ENCODE measurements at regions not wholly inside any gene's neighbourhood (a gene's known extent, or its start where the extent isn't known, plus 50 kb on each side); places are given as distances from the start of the nearest gene placed in this dataset.

DNA sequence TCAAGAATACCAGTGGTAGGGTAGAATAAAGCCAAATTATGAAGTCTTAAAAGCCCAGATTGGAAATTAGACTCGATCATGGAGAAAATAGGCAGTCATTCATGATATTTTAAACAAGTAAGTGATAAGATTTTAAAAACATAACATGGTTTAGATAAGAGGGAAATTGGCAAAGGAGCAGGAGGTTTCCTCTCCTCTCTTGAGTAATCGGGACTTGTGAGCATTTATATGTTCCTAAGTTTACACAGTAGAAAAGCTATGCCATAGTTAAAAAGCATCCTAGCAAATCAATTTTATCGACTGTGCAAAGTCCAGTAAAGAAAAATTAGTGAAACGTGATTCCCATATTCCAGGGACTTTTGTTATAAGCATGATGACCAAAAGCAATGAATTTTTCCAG lies 313.2 kb downstream of the AHR start:
- DNase-seq, result no peak
- 22% methylated on average over 4 of the region's 4 CpGs for WGBS (ENCODE audit: low lambda C conversion rate)
- H3K36me3 ChIP-seq (replicated peaks in 1 of 2; ENCODE audit: control insufficient read depth in 1 of 2, insufficient read depth in 2 of 2, low read length in 1 of 2), result no peaks in the 10 kb centered on the region
- H3K9me2 ChIP-seq, result no peaks in the 10 kb centered on the region
- H2AFZ ChIP-seq (ENCODE audit: low read depth), result no peak overlapping the region
- H3K4me1 ChIP-seq (ENCODE audit: control insufficient read depth in 1 of 2, insufficient read depth in 2 of 2, low read depth in 1 of 2, low read length in 1 of 2), result no peaks in the 10 kb centered on the region
- no peak overlapping the region for H3K4me3 ChIP-seq (ENCODE audit: low read depth in 2 of 2, low read length in 1 of 2)
- H3K4me2 ChIP-seq, result no peak overlapping the region
- H3K9me3 ChIP-seq, result no peaks in the 10 kb centered on the region
- no peaks in the 10 kb centered on the region for H3K79me2 ChIP-seq (ENCODE audit: insufficient read depth)
- no peak for TF ChIP-seq MEF2A (IDR thresholded peaks at IDR 0.05; ENCODE audit: borderline replicate concordance, low read depth)
- TF ChIP-seq RAD21 (IDR thresholded peaks at IDR 0.05; ENCODE audit: low read length), result no peak
- TF ChIP-seq MXI1 (IDR thresholded peaks at IDR 0.05; ENCODE audit: low read depth, low read length), result no peak
- TF ChIP-seq TEAD4 (IDR thresholded peaks at IDR 0.05; ENCODE audit: borderline replicate concordance, insufficient read depth), result no peak
- TF ChIP-seq CTCF (IDR thresholded peaks at IDR 0.05), result no peak
- no peak for TF ChIP-seq CHD2 (IDR thresholded peaks at IDR 0.05; ENCODE audit: low read length, partially characterized antibody)
- H3K27me3 ChIP-seq (ENCODE audit: insufficient read depth), result no peaks in the 10 kb centered on the region
- H3K9ac ChIP-seq, result no peak overlapping the region
- no peaks in the 10 kb centered on the region for H4K20me1 ChIP-seq (ENCODE audit: insufficient read depth)
- ChIA-PET POLR2A (no interaction called here), CTCF (interaction anchor here (0.9 kb wide), 1 partner anchor 98 kb away, joined by 3 read pairs; no protein-coding TSS in a partner anchor)
- H3K27ac ChIP-seq (ENCODE audit: low read depth in 2 of 2, low read length in 1 of 2), result no peak overlapping the region
- H3F3A ChIP-seq (replicated peaks; ENCODE audit: insufficient read depth), result no peaks in the 10 kb centered on the region

- TF ChIP-seq TAF1 (IDR thresholded peaks at IDR 0.05; ENCODE audit: borderline replicate concordance, low read depth, low read length), result no peak
- no peak for TF ChIP-seq PBX3 (IDR thresholded peaks at IDR 0.05)
- TF ChIP-seq RFX5 (IDR thresholded peaks at IDR 0.05; ENCODE audit: low read length), result no peak
- TF ChIP-seq JUND (IDR thresholded peaks at IDR 0.05), result no peak
- TF ChIP-seq IRF3 (IDR thresholded peaks at IDR 0.05; ENCODE audit: low read depth, low read length), result no peak
- no peak for TF ChIP-seq CTCF (IDR thresholded peaks at IDR 0.05)
- TF ChIP-seq EZH2phosphoT487 (IDR thresholded peaks at IDR 0.05; ENCODE audit: borderline replicate concordance, low read depth), result no peak
- no peak for TF ChIP-seq EP300 (IDR thresholded peaks at IDR 0.05; ENCODE audit: borderline replicate concordance in 1 of 2, low read depth in 1 of 2, low read length in 1 of 2)
- no peak for TF ChIP-seq TCF12 (IDR thresholded peaks at IDR 0.05)
- no peak for TF ChIP-seq CHD2 (IDR thresholded peaks at IDR 0.05; ENCODE audit: low read length, partially characterized antibody)
- no peak for TF ChIP-seq POLR2AphosphoS5 (IDR thresholded peaks at IDR 0.05; ENCODE audit: low read depth, low read length)
- no peak for TF ChIP-seq NFIC (IDR thresholded peaks at IDR 0.05; ENCODE audit: borderline replicate concordance)
- TF ChIP-seq RXRA (IDR thresholded peaks at IDR 0.05; ENCODE audit: borderline replicate concordance, low read depth), result no peak
- no peak for TF ChIP-seq SIN3A (IDR thresholded peaks at IDR 0.05; ENCODE audit: borderline replicate concordance, low read depth, low read length)
- no peak for TF ChIP-seq NRF1 (IDR thresholded peaks at IDR 0.05; ENCODE audit: low read depth, low read length)
- no peak for TF ChIP-seq RAD21 (IDR thresholded peaks at IDR 0.05; ENCODE audit: low read length)
- Histone ChIP-seq H3K36me3 (replicated peaks in 1 of 2; ENCODE audit: control insufficient read depth in 1 of 2, insufficient read depth in 2 of 2, low read length in 1 of 2) (no peaks in the 10 kb centered on the region), H3K79me2 (ENCODE audit: insufficient read depth) (no peaks in the 10 kb centered on the region), H3F3A (replicated peaks; ENCODE audit: insufficient read depth) (no peaks in the 10 kb centered on the region), H3K9me3 (no peaks in the 10 kb centered on the region), H3K4me1 (ENCODE audit: control insufficient read depth in 1 of 2, insufficient read depth in 2 of 2, low read depth in 1 of 2, low read length in 1 of 2) (no peaks in the 10 kb centered on the region), H3K4me2 (no peak overlapping the region), H4K20me1 (ENCODE audit: insufficient read depth) (no peaks in the 10 kb centered on the region), H3K27me3 (ENCODE audit: insufficient read depth) (no peaks in the 10 kb centered on the region), H2AFZ (ENCODE audit: low read depth) (no peak overlapping the region), H3K9ac (no peak overlapping the region), H3K4me3 (ENCODE audit: low read depth in 2 of 2, low read length in 1 of 2) (no peak overlapping the region), H3K9me2 (no peaks in the 10 kb centered on the region), H3K27ac (ENCODE audit: low read depth in 2 of 2, low read length in 1 of 2) (no peak overlapping the region)
- DNase-seq, result no peak
- ChIA-PET CTCF (no interaction called here), POLR2A (no interaction called here)
- 17% methylated on average over 1 of the region's 2 CpGs for WGBS (ENCODE audit: low lambda C conversion rate)
Observed at GRCh38 chr7:17613338-17614041, 315.0 kb downstream of the AHR start.

All from SK-N-SH (cell line).